T47D (cell line): ENCODE measurements at regions not wholly inside any gene's neighbourhood (a gene's known extent, or its start where the extent isn't known, plus 50 kb on each side); places are given as distances from the start of the nearest gene placed in this dataset.

Experiments
- DNase-seq, 2 experiments: peaks; one replicate each; pipeline versions ENCODE4 v3.0.0 to v3.0.0-alpha.2; 2011 to 2012; ENCODE audit warnings: low read depth in 1 of 2, low spot score in 1 of 2
- JUND ChIP-seq: IDR thresholded peaks from 2 replicates; pipeline ENCODE4 v1.6.1; 2012; ENCODE audit warnings: low read depth
- in situ Hi-C: cut with HindIII; loops from 2 replicates; pipeline ENCODE4 v1.10.0; 2016; ENCODE audit warnings: low sequenced_read_pairs, low pct_unique_long_range_greater_than_20kb

DNA sequence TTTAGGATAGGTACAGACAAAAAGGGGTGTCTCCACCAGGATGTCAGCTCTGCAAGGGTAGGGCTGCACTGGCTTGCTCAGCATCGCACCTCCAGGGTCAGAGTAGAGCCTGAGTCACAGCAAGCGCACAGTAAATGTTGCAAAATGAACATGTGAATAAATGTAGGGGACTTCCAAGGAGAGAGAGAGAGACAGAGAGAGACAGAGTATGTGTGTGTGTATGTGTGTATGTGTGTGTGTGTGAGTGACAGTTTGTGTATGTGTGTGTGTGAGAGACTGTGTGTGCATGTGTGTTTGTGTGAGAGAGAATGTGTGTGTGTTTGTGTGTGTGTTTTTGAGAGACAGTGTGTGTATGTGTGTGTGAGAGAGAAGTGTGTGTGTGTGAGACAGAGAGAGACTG, 163.3 kb downstream of the RPS24 start:
- TF ChIP-seq JUND = no peak

DNA sequence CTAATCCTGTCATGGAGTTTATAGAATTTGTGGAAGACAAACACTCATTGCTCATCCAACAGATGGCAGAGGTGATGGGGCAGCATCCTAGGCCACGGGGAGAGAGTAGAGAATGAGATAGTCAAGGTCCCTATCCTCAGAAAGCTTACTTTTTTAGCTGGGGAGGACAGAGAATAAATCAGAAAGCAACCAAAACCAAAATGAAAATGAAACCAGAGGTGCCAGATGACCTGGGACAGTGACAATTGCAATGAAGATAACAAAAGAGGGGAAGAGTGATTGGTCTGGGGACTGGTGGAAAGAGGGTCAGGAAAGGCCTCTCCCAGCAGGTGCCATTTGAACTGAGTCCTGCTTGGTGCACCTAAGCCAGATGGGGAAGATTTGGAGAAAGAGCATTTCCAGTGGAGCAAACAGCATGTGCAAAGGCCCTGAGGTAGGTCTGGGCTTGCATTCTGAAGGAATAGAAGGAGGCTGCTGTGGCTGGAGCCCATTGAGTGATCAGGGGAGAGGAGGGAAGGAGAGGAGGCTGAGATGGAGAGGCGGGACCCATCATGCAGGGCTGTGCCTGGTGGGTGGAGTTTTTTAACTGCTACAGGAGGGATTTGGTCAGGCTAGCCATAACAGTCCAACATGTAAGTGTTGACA, 164.1 kb downstream of the RPS24 start:
- no peak for TF ChIP-seq JUND
- no peak for DNase-seq
- in situ Hi-C loops = no loop called here

More for the DNA sequence above, 163.3 kb downstream of the RPS24 start:
- in situ Hi-C loops = no loop called here
- DNase-seq = no peak

DNA sequence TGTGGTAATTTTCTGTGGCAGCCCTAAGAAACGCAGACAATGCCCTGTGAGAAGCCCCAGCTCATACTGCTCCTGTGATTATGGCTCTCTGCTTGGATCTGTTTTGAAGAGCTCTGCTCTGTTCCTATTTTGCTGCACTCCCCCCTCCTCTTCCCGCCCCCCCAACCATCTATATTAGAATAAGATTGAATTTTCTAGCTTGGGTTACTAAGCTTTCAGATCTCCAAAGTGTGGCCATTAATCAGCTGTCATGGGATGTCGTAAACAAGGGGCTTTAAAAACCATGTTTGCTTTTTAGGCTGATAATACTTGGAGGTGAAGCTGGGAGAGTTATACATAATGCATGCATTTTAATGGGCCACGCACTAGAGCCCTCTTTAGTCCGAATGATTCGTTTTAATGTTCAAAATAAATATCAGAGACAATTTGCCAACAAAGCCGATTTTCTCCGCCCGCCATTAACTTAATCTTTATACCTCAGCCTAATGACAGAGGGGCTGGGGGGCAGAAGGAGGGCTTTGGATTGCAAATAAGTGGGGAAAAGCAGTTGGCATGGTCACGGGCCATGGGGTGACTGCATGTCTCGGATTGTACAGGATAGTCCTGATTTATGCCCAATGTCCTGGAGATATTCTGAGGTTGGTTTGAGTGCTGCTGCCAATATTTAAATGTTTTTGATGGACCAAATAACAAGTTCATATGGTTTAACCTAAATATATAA, 165.5 kb downstream of the RPS24 start:
- TF ChIP-seq JUND = no peak
- in situ Hi-C loops = no loop called here
- no peak for DNase-seq

DNA sequence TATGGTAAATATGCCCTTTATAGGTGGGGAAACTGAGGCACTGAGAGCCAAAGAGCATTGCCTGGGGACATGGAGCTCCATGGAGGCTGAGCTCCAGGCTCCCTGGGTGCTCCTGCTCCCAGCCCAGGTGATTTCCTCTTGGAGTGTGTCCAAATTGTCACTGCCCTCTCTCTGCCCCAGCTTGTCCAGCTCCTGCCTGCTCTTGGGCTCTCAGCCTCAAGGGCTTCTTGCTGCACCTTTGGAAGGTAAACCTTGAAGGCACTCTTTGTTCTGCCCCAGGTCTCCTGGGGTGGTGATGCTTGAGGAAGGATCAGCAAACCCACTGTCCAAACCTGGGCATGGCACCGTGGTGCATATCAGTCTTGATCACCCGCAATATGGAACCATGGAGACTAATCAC, 166.1 kb downstream of the RPS24 start:
- in situ Hi-C loops = no loop called here
- peak in 1 of 2 experiments; percentile 44 for DNase-seq
- no peak for TF ChIP-seq JUND

DNA sequence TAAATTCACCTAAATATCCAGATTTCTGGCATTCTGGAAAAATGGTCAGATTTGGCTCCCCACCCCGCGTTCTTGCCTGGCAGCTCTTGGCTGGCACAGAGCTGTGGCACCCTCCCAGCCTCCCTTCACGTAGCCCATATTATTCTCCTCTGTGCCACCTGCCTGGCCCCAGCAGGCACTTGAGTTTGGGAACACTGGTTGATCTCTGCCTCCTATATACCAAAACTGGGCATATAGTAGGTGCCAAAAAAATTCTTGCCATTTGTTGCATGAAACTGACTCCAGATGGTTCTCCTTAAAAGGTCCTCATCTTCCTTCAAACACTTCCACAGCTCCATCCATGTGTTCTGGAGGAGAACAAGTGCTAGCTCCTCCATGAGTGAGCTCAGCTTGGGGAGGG, 167.0 kb downstream of the RPS24 start:
- in situ Hi-C loops = no loop called here
- no peak for TF ChIP-seq JUND
- no peak for DNase-seq

DNA sequence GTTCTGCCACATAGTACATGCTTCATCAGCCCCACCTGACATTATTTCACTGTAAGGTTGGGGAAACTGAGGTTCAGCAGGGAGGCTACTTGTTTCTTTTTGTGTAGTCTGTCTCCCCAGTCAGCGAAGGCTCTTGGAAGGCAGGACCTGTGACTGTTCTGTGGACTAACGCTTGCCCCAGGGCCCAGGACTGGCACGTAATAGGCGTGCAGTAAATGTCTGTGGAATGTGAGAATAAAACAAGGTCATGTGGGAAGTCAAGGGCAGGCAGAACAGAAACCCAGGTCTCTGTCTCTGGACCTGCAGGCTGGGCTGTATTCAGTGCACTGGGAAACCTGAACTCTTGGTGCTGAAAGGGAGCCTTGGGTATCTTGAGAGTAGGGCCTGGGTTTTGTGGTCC, 168.7 kb downstream of the RPS24 start:
- in situ Hi-C loops = no loop called here
- peak; percentile 27 to 38 for DNase-seq
- TF ChIP-seq JUND = no peak

DNA sequence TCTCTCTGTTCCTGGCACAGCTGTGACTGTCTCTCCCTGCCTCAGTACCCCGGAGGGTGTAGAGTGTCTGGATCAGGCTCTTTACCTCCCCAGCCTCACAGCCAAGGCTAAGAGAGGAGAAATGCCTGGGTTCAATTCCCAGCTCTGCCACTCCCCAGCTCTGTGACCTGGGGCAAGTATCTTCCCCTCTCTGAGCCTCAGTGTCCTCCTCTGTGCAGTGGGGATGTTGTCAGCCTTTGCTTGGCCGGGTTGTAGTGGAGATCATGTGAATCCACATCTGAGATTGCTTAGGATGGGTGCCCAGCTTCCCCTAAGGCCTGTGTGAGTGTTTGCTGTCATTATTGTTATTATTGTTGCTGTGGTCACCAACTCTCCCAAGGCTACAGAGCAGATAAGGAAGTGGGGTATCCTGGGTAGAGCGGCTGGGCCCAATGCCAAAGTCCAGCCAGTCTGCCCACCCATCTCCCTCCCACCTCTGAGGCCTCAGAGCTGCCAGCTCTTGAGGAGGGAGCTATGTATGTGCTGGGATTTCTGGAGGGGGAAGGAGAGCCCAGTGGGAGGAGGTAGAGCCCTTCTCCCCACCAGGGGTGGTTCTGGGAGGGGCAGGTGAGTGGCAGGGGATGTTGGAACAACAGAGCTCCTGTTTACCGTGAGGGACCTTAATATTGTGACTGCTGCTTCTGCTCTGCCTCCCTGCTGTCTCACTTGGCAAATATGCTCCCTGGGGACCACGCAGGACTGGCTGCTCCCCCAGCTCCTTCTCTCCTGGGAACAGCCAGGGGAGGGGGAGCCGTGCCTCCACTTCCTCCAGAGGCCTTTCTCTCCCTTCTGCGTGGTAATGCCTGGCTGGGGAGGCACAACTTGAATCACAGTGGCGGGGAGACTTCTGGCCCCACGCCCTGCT, 170.5 kb downstream of the RPS24 start:
- DNase-seq = no peak
- no peak for TF ChIP-seq JUND
- in situ Hi-C loops = no loop called here

DNA sequence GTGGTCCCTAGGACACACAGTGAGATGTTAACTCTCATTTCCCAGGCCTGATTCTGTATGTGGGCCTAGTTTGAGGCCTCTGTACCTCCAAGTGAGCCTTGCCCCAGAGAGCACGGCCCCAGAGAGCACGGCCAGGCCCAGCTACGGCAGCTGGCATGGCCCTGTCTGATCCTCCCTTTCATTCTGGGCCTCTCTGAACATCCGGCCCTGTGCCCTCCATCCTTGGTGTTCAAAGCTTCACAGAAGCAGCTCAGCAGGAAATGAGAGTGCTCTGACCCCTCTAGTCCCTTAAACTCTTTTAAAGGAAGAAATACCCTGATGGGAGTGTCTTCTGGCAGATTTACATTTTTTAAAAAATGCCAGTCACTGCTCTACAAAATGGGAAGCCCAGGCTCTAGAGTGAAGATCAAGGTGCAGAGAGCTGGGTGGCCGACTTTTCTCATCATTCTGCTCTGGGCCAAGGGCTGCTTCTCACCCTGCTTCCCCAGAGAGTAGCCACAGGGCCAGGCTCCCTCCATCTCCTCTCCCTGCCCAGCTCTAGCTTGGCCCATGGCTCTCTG, 171.9 kb downstream of the RPS24 start:
- no peak for TF ChIP-seq JUND
- in situ Hi-C loops = no loop called here
- no peak for DNase-seq

DNA sequence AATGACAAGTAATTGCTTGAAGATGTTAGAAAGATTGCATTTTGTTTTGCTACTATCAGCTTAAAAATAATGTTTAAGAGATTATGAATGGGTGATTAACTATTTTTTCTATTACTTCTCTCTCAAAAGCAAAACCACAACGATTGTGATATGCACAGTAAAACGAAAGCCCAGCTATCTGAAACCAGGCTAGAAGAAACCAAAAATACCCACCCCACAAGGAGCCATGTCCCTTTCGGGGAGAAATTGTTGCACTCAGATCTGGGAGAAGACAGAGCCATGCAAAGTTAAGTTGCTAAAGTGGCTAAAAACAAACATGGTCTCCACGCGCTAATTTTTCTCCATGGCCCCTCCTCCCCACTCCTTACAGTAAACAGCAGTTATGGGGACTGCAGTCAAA, 173.6 kb downstream of the RPS24 start:
- in situ Hi-C loops = no loop called here
- no peak for DNase-seq
- TF ChIP-seq JUND = no peak

DNA sequence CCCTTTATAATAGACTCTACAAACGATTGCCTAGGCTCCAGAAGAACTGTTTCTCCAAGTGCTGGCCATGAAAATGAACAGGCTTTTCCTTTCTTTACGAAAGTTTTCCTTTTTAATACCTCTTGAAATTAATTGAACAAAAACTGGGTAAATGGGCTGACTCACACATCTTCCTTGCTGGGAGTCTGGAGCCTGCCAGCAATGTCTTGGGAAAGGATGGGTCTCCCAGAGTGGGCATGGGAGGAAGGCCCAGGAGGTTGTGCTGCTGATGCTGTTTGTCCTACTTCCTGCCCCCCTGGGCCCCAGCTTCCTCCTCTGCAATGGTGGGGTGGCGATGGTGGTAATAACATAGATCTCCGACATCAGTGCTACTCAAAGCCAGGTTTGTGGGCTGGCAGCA, 174.1 kb downstream of the RPS24 start:
- in situ Hi-C loops = no loop called here
- DNase-seq = no peak
- TF ChIP-seq JUND = no peak

DNA sequence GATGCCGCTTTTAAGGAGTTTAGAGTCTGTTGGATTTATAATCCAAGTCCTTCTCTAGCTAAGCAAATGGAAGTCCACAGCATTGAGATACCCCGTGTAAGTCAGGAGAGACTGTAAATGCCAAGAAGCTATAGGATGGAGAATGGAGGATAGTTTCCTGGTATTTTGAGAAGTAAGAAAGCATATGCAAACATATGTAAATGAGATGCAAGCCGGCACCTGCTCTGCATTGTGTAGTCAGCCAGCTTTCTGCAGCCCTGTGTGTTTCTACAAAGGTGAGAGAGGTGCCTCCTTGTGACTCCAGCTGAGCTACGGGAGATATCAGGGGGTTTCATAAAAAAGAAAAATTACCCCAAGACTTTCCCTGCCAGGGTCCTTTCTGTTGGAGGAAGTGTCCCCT, 176.3 kb downstream of the RPS24 start:
- in situ Hi-C loops = no loop called here
- TF ChIP-seq JUND = no peak
- DNase-seq = no peak

DNA sequence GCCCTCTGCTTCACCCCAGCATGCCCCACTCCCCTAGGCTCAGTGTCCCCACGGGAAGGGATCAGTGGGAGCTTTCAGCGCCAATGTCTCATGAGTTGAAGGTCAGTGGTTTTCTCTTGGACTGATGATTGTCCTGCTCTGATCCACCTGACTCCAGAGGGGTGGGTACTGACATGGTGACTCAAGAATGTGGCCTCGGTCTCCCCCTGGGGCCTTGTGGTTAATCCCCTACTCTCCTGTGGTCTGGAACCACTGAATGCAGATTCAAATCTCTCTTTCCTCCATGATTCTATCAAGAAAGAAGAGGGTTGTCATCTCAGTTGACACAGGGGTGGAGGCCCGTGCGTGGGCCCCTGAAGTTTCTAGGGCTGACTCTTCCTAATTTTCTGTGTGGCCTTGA, 176.9 kb downstream of the RPS24 start:
- no peak for DNase-seq
- in situ Hi-C loops = no loop called here
- no peak for TF ChIP-seq JUND
